ENCODE measurements at regions not wholly inside any gene's neighbourhood (a gene's known extent, or its start where the extent isn't known, plus 50 kb on each side); places are given as distances from the start of the nearest gene placed in this dataset.
"Not testable (repeated sequence)": the region's sequence is repeated elsewhere in the genome, so short reads cannot be mapped to it uniquely, and the experiment has no call there.

- ATAC-seq, result no peak
- TF ChIP-seq, protein P1, sequence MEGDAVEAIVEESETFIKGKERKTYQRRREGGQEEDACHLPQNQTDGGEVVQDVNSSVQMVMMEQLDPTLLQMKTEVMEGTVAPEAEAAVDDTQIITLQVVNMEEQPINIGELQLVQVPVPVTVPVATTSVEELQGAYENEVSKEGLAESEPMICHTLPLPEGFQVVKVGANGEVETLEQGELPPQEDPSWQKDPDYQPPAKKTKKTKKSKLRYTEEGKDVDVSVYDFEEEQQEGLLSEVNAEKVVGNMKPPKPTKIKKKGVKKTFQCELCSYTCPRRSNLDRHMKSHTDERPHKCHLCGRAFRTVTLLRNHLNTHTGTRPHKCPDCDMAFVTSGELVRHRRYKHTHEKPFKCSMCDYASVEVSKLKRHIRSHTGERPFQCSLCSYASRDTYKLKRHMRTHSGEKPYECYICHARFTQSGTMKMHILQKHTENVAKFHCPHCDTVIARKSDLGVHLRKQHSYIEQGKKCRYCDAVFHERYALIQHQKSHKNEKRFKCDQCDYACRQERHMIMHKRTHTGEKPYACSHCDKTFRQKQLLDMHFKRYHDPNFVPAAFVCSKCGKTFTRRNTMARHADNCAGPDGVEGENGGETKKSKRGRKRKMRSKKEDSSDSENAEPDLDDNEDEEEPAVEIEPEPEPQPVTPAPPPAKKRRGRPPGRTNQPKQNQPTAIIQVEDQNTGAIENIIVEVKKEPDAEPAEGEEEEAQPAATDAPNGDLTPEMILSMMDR (IDR thresholded peaks at IDR 0.05), result no peak
- H3K27ac ChIP-seq, result no peak overlapping the region
- no peaks in the 10 kb centered on the region for H3K36me3 ChIP-seq
- no peak overlapping the region for H3K4me3 ChIP-seq
- 87 to 88% methylated on average over 4 of the region's 4 CpGs for WGBS, 2 donors
- DNase-seq, result no peak
- H3K4me1 ChIP-seq, result no peaks in the 10 kb centered on the region
- intact Hi-C loops (cut with DNase I), result no loop called here
- H3K27me3 ChIP-seq, result peaks cover 0 to 6% (median 0%) of the 10 kb centered on the region in 7 donors
- H3K9me3 ChIP-seq, result no peaks in the 10 kb centered on the region
Measured at GRCh38 chr3:75320369-75320768, 343.8 kb upstream of the FRG2C start.

- Histone ChIP-seq H3K4me1 (no peaks in the 10 kb centered on the region), H3K27ac (no peak overlapping the region), H3K36me3 (no peaks in the 10 kb centered on the region), H3K4me3 (no peak overlapping the region), H3K27me3 (peaks cover 0 to 6% (median 0%) of the 10 kb centered on the region in 7 donors), H3K9me3 (no peaks in the 10 kb centered on the region)
- ATAC-seq, result no peak
- TF ChIP-seq, protein P1 (IDR thresholded peaks at IDR 0.05), result no peak
- WGBS, 2 donors, result 94 to 100% methylated on average over 3 of the region's 3 CpGs
- intact Hi-C loops (cut with DNase I), result no loop called here
- no peak for DNase-seq
Measured at GRCh38 chr3:75321060-75321459, 343.1 kb upstream of the FRG2C start.

GRCh38 chr3:75323936-75324335 is 340.2 kb upstream of the FRG2C start:
- H3K4me1 ChIP-seq; intact Hi-C loops (cut with DNase I); H3K4me3 ChIP-seq; H3K36me3 ChIP-seq; ATAC-seq; DNase-seq; H3K9me3 ChIP-seq; H3K27ac ChIP-seq: not testable (repeated sequence)
- H3K27me3 ChIP-seq, result peaks cover 0 to 10% (median 0%) of the 10 kb centered on the region in 7 donors
- WGBS, 2 donors, result 63 to 64% methylated on average over 2 of the region's 2 CpGs

GRCh38 chr3:75325716-75326115 is 338.4 kb upstream of the FRG2C start:
- Histone ChIP-seq H3K27me3 (peaks cover 0 to 10% (median 0%) of the 10 kb centered on the region in 7 donors), H3K4me3 (no peak overlapping the region), H3K4me1 (no peaks in the 10 kb centered on the region), H3K9me3 (no peaks in the 10 kb centered on the region), H3K27ac (no peak overlapping the region), H3K36me3 (no peaks in the 10 kb centered on the region)
- no peak for DNase-seq
- WGBS, 2 donors, result 62 to 63% methylated on average over 2 of the region's 2 CpGs
- intact Hi-C loops (cut with DNase I), result no loop called here
- TF ChIP-seq, protein P1 (IDR thresholded peaks at IDR 0.05), result no peak
- no peak for ATAC-seq

GRCh38 chr3:75327453-75327852 is 336.7 kb upstream of the FRG2C start:
- WGBS, 2 donors, result 57 to 75% methylated on average over 9 of the region's 9 CpGs
- TF ChIP-seq, protein P1 (IDR thresholded peaks at IDR 0.05), result no peak
- intact Hi-C loops (cut with DNase I), result no loop called here

More at GRCh38 chr3:75327453-75327852, 336.7 kb upstream of the FRG2C start:
- ATAC-seq (no peak), DNase-seq (no peak)
- Histone ChIP-seq H3K4me3 (no peak overlapping the region), H3K9me3 (no peaks in the 10 kb centered on the region), H3K4me1 (no peaks in the 10 kb centered on the region), H3K27ac (no peak overlapping the region), H3K36me3 (no peaks in the 10 kb centered on the region), H3K27me3 (peaks cover 0 to 10% (median 0%) of the 10 kb centered on the region in 7 donors)

All from heart right ventricle (tissue), 16 donors.